ENCODE measurements at regions not wholly inside any gene's neighbourhood (a gene's known extent, or its start where the extent isn't known, plus 50 kb on each side); places are given as distances from the start of the nearest gene placed in this dataset.

DNA sequence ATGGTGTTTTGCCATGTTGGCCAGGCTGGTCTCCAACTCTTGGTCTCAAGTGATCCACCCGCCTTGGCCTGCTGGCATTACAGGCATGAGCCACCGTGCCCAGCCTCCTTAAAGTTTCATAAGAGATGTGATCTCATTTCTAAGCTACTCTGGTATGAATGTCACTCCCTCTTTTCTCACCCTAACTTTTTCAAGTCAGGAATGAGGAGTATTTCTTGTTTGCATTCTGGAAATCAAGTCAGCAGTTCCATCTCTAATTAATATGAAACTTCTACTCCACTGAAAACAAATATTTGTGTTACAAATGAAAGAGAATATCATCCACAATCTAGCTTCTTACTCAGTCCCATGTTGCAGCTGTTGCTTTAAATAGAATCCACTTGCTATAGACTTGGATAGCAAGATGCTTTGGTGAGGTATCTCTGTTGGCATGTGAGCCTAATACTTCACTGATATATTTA lies 61.3 kb downstream of the ARF6 start:
- Histone ChIP-seq H3K9me2 (ENCODE audit: low read depth, low read length) (no peaks in the 10 kb centered on the region), H3K27ac (ENCODE audit: low read depth, low read length, poor library complexity, severe bottlenecking) (no peak overlapping the region), H3K4me3 (ENCODE audit: low read depth, low read length, poor library complexity, severe bottlenecking) (no peak overlapping the region), H3K9me3 (ENCODE audit: low read length) (no peaks in the 10 kb centered on the region), H2AFZ (ENCODE audit: low read length) (no peak overlapping the region), H3K9ac (ENCODE audit: low read length) (no peak overlapping the region), H3K36me3 (ENCODE audit: insufficient read depth, low read length) (no peaks in the 10 kb centered on the region), H3K27me3 (ENCODE audit: insufficient read depth, low read length) (no peaks in the 10 kb centered on the region), H3K79me2 (ENCODE audit: insufficient read depth, low read length) (no peaks in the 10 kb centered on the region), H3F3A (ENCODE audit: insufficient read depth, low read length) (no peaks in the 10 kb centered on the region), H3K4me2 (ENCODE audit: low read length) (no peak overlapping the region), H3K4me1 (ENCODE audit: insufficient read depth, low read length, severe bottlenecking) (peaks cover 9% of the 10 kb centered on the region), H4K20me1 (ENCODE audit: insufficient read depth, low read length) (no peaks in the 10 kb centered on the region)
- TF ChIP-seq, protein P1, sequence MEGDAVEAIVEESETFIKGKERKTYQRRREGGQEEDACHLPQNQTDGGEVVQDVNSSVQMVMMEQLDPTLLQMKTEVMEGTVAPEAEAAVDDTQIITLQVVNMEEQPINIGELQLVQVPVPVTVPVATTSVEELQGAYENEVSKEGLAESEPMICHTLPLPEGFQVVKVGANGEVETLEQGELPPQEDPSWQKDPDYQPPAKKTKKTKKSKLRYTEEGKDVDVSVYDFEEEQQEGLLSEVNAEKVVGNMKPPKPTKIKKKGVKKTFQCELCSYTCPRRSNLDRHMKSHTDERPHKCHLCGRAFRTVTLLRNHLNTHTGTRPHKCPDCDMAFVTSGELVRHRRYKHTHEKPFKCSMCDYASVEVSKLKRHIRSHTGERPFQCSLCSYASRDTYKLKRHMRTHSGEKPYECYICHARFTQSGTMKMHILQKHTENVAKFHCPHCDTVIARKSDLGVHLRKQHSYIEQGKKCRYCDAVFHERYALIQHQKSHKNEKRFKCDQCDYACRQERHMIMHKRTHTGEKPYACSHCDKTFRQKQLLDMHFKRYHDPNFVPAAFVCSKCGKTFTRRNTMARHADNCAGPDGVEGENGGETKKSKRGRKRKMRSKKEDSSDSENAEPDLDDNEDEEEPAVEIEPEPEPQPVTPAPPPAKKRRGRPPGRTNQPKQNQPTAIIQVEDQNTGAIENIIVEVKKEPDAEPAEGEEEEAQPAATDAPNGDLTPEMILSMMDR (IDR thresholded peaks at IDR 0.05; ENCODE audit: low read length), result no peak
- no peak for TF ChIP-seq EZH2 (IDR thresholded peaks at IDR 0.05; ENCODE audit: borderline replicate concordance, low read length)

DNA sequence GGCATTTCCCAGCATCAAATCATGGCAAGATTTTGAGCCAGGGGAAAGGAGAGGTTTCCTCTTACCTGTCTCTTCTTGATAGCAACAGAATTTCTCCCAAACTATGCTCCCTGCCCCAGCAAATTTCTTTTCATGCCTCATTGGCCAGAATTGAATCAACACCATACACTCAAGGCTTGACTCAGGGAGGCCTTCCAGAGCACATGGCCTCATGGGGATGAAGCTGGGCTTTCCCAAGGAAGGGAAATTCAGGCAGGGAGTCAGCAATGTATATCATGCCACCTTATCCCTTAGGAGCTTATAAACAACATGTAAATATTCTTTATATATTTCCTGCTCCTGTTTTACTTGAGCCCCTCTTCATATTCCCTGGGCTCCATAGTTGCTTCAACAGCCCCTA lies 62.1 kb downstream of the ARF6 start:
- H3F3A ChIP-seq (ENCODE audit: insufficient read depth, low read length), result no peaks in the 10 kb centered on the region
- H3K79me2 ChIP-seq (ENCODE audit: insufficient read depth, low read length), result no peaks in the 10 kb centered on the region
- H3K27me3 ChIP-seq (ENCODE audit: insufficient read depth, low read length), result no peaks in the 10 kb centered on the region
- H3K9ac ChIP-seq (ENCODE audit: low read length), result no peak overlapping the region
- H4K20me1 ChIP-seq (ENCODE audit: insufficient read depth, low read length), result no peaks in the 10 kb centered on the region
- no peak overlapping the region for H2AFZ ChIP-seq (ENCODE audit: low read length)
- TF ChIP-seq, protein P1 (IDR thresholded peaks at IDR 0.05; ENCODE audit: low read length), result no peak
- TF ChIP-seq EZH2 (IDR thresholded peaks at IDR 0.05; ENCODE audit: borderline replicate concordance, low read length), result no peak
- peaks cover 17% of the 10 kb centered on the region for H3K4me1 ChIP-seq (ENCODE audit: insufficient read depth, low read length, severe bottlenecking)
- no peaks in the 10 kb centered on the region for H3K9me2 ChIP-seq (ENCODE audit: low read depth, low read length)
- H3K4me2 ChIP-seq (ENCODE audit: low read length), result no peak overlapping the region
- H3K4me3 ChIP-seq (ENCODE audit: low read depth, low read length, poor library complexity, severe bottlenecking), result no peak overlapping the region
- H3K27ac ChIP-seq (ENCODE audit: low read depth, low read length, poor library complexity, severe bottlenecking), result no peak overlapping the region
- no peaks in the 10 kb centered on the region for H3K9me3 ChIP-seq (ENCODE audit: low read length)
- no peaks in the 10 kb centered on the region for H3K36me3 ChIP-seq (ENCODE audit: insufficient read depth, low read length)

DNA sequence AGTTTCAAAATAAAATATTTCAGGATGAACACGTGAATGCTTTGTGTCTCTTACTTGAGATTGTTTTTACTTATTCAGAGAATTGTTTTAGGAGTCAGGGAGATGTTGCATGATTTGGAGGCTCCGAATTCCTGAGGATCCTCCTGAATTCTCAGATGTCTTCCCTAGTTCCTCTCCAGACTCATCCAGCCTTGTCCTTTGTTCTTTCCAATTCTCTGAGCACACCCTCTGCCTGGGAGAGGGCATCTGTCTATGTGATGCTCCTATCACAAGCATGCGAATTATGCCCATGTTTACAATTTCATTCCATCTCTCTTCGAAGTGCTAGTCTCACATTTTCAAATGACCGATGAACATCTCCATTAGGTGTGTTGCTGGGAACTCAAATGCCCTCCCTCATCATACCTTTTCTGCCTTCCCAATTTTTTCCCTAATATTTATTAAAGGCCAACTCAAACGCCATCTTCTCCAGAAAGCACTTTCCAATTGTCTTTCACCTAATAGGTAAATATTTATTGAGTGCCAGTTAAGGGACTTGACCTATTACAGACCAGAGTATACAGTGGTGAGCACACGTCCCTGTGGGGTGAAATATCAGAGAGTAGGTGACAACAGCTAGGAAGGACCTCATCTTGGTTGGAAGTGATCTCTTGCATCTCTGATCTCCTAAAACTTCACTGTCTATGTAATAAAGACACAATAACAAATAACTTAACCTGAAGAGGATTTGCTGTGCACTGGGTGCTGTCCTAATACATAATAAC lies 64.4 kb downstream of the ARF6 start:
- TF ChIP-seq EZH2 (IDR thresholded peaks at IDR 0.05; ENCODE audit: borderline replicate concordance, low read length), result no peak
- H3F3A ChIP-seq (ENCODE audit: insufficient read depth, low read length), result no peaks in the 10 kb centered on the region
- no peak overlapping the region for H3K4me3 ChIP-seq (ENCODE audit: low read depth, low read length, poor library complexity, severe bottlenecking)
- H2AFZ ChIP-seq (ENCODE audit: low read length), result no peak overlapping the region
- H4K20me1 ChIP-seq (ENCODE audit: insufficient read depth, low read length), result no peaks in the 10 kb centered on the region
- H3K27ac ChIP-seq (ENCODE audit: low read depth, low read length, poor library complexity, severe bottlenecking), result no peak overlapping the region
- H3K9ac ChIP-seq (ENCODE audit: low read length), result no peak overlapping the region
- peaks cover 33% of the 10 kb centered on the region for H3K4me1 ChIP-seq (ENCODE audit: insufficient read depth, low read length, severe bottlenecking)
- H3K36me3 ChIP-seq (ENCODE audit: insufficient read depth, low read length), result no peaks in the 10 kb centered on the region
- H3K4me2 ChIP-seq (ENCODE audit: low read length), result no peak overlapping the region
- H3K27me3 ChIP-seq (ENCODE audit: insufficient read depth, low read length), result no peaks in the 10 kb centered on the region
- H3K79me2 ChIP-seq (ENCODE audit: insufficient read depth, low read length), result no peaks in the 10 kb centered on the region
- no peaks in the 10 kb centered on the region for H3K9me3 ChIP-seq (ENCODE audit: low read length)
- H3K9me2 ChIP-seq (ENCODE audit: low read depth, low read length), result no peaks in the 10 kb centered on the region
